Chondrocyte (in vitro differentiated cells): ENCODE measurements at regions not wholly inside any gene's neighbourhood (a gene's known extent, or its start where the extent isn't known, plus 50 kb on each side); places are given as distances from the start of the nearest gene placed in this dataset.

ENCODE experiments used
- DNase-seq: peaks from one replicate; pipeline ENCODE4 v3.0.0; 2021; ENCODE audit warnings: mixed read lengths, low spot score
- H3K27ac Mint-ChIP-seq: one replicate; pipeline ENCODE4 v1.8.0; 2021; ENCODE audit warnings: mild to moderate bottlenecking, moderate library complexity, mixed read lengths; ENCODE audit not compliant: unreplicated experiment
- H3K27me3 Mint-ChIP-seq: 2 replicates; pipeline ENCODE4 v1.8.0; 2021; ENCODE audit warnings: low read depth, mixed read lengths
- H3K36me3 Mint-ChIP-seq: 2 replicates; pipeline ENCODE4 v1.8.0; 2021; ENCODE audit warnings: low read depth, mixed read lengths
- H3K4me1 Mint-ChIP-seq: 2 replicates; pipeline ENCODE4 v1.8.0; 2021; ENCODE audit warnings: low read depth, mild to moderate bottlenecking, mixed read lengths
- H3K4me3 Mint-ChIP-seq: one replicate; pipeline ENCODE4 v1.8.0; 2021; ENCODE audit warnings: mild to moderate bottlenecking, moderate library complexity, mixed read lengths; ENCODE audit not compliant: unreplicated experiment
- H3K9me3 Mint-ChIP-seq: 2 replicates; pipeline ENCODE4 v1.8.0; 2021; ENCODE audit warnings: low read depth, mixed read lengths
- CTCF ChIP-seq: fragments of 200-600 bp; sonication (generic); IDR thresholded peaks from 2 replicates; pipeline ENCODE4 v1.5.0; 2021; ENCODE audit warnings: antibody characterized with exemption, mild to moderate bottlenecking, moderate library complexity

GRCh38 chr14:26233118-26233517, 364.7 kb downstream of the NOVA1 start:
- H3K27me3 Mint-ChIP-seq: peaks cover 25% of the 10 kb centered on the region
- no peaks in the 10 kb centered on the region for H3K9me3 Mint-ChIP-seq
- H3K4me1 Mint-ChIP-seq: no peaks in the 10 kb centered on the region
- no peaks in the 10 kb centered on the region for H3K36me3 Mint-ChIP-seq
- no peak overlapping the region for H3K4me3 Mint-ChIP-seq
- no peak overlapping the region for H3K27ac Mint-ChIP-seq
- DNase-seq: no peak
- no peak for TF ChIP-seq CTCF

- TF ChIP-seq CTCF: no peak
- no peaks in the 10 kb centered on the region for H3K9me3 Mint-ChIP-seq
- H3K36me3 Mint-ChIP-seq: no peaks in the 10 kb centered on the region
These were observed 379.0 kb downstream of the NOVA1 start for GRCh38 chr14:26218861-26219260.

GRCh38 chr14:26217778-26218177, 380.1 kb downstream of the NOVA1 start:
- Mint-ChIP-seq H3K9me3 (no peaks in the 10 kb centered on the region), H3K27me3 (peaks cover 21% of the 10 kb centered on the region), H3K36me3 (no peaks in the 10 kb centered on the region), H3K27ac (no peak overlapping the region), H3K4me1 (no peaks in the 10 kb centered on the region), H3K4me3 (no peak overlapping the region)
- TF ChIP-seq CTCF: no peak
- DNase-seq: no peak

More at GRCh38 chr14:26218861-26219260, 379.0 kb downstream of the NOVA1 start:
- H3K27ac Mint-ChIP-seq: no peak overlapping the region
- no peak overlapping the region for H3K4me3 Mint-ChIP-seq
- peaks cover 16% of the 10 kb centered on the region for H3K27me3 Mint-ChIP-seq
- no peaks in the 10 kb centered on the region for H3K4me1 Mint-ChIP-seq
- no peak for DNase-seq

GRCh38 chr14:26216786-26217185, 381.0 kb downstream of the NOVA1 start:
- Mint-ChIP-seq H3K4me1 (no peaks in the 10 kb centered on the region), H3K27me3 (peaks cover 24% of the 10 kb centered on the region), H3K9me3 (no peaks in the 10 kb centered on the region), H3K4me3 (no peak overlapping the region), H3K36me3 (no peaks in the 10 kb centered on the region), H3K27ac (no peak overlapping the region)
- TF ChIP-seq CTCF: no peak
- no peak for DNase-seq

GRCh38 chr14:26213846-26214575, 383.8 kb downstream of the NOVA1 start:
- Mint-ChIP-seq H3K27ac (no peak overlapping the region), H3K4me1 (no peaks in the 10 kb centered on the region), H3K27me3 (peaks cover 31% of the 10 kb centered on the region), H3K9me3 (no peaks in the 10 kb centered on the region), H3K36me3 (no peaks in the 10 kb centered on the region), H3K4me3 (no peak overlapping the region)
- DNase-seq: no peak
- TF ChIP-seq CTCF: no peak
